GM23248 (cell line): ENCODE measurements at regions not wholly inside any gene's neighbourhood (a gene's known extent, or its start where the extent isn't known, plus 50 kb on each side); places are given as distances from the start of the nearest gene placed in this dataset.

Experiments
- DNase-seq: peaks from one replicate; pipeline ENCODE4 v3.0.0-alpha.2; 2015
- H2AFZ ChIP-seq: fragments of 200-600 bp; sonication (generic); 2 replicates; pipeline ENCODE4 v1.6.1; 2016; ENCODE audit warnings: antibody characterized with exemption
- H3F3A ChIP-seq: fragments of 200-600 bp; sonication (generic); 2 replicates; pipeline ENCODE4 v1.6.1; 2016; ENCODE audit warnings: mild to moderate bottlenecking, antibody characterized with exemption, mixed run types; ENCODE audit not compliant: insufficient read depth
- H3K27ac ChIP-seq: fragments of 200-600 bp; sonication (generic); 2 replicates; pipeline ENCODE4 v1.5.1; 2016; ENCODE audit warnings: mild to moderate bottlenecking
- H3K27me3 ChIP-seq: fragments of 200-600 bp; sonication (generic); replicated peaks from 2 replicates; pipeline ENCODE4 v1.6.1; 2016; ENCODE audit warnings: mild to moderate bottlenecking; ENCODE audit not compliant: insufficient read depth
- H3K36me3 ChIP-seq: fragments of 200-600 bp; sonication (generic); 2 replicates; pipeline ENCODE4 v1.6.1; 2016; ENCODE audit warnings: low read depth, mild to moderate bottlenecking
- H3K4me1 ChIP-seq: fragments of 200-600 bp; sonication (generic); 2 replicates; pipeline ENCODE4 v1.6.1; 2016; ENCODE audit warnings: mild to moderate bottlenecking; ENCODE audit not compliant: insufficient read depth
- H3K4me2 ChIP-seq: fragments of 200-600 bp; sonication (generic); one replicate; pipeline ENCODE4 v1.6.1; 2016; ENCODE audit warnings: mild to moderate bottlenecking; ENCODE audit not compliant: unreplicated experiment
- H3K4me3 ChIP-seq: fragments of 200-600 bp; sonication (generic); 2 replicates; pipeline ENCODE4 v1.5.1; 2016; ENCODE audit warnings: mild to moderate bottlenecking
- H3K79me2 ChIP-seq: fragments of 200-600 bp; sonication (generic); 2 replicates; pipeline ENCODE4 v1.6.1; 2016; ENCODE audit warnings: mild to moderate bottlenecking; ENCODE audit not compliant: insufficient read depth
- H3K9ac ChIP-seq: fragments of 200-600 bp; sonication (generic); 2 replicates; pipeline ENCODE4 v1.6.1; 2016; ENCODE audit warnings: mild to moderate bottlenecking
- H3K9me2 ChIP-seq: fragments of 200-600 bp; sonication (generic); 2 replicates; pipeline ENCODE4 v1.6.1; 2016; ENCODE audit warnings: mixed run types, mild to moderate bottlenecking, moderate library complexity; ENCODE audit not compliant: insufficient read depth
- H3K9me3 ChIP-seq: fragments of 200-600 bp; sonication (generic); one replicate; pipeline ENCODE4 v1.6.1; 2017; ENCODE audit warnings: low read depth
- H4K20me1 ChIP-seq: fragments of 200-600 bp; sonication (generic); 2 replicates; pipeline ENCODE4 v1.6.0; 2016; ENCODE audit not compliant: insufficient read depth
- EZH2 ChIP-seq: fragments of 200-600 bp; sonication (generic); IDR thresholded peaks from 2 replicates; pipeline ENCODE4 v1.6.1; 2018; ENCODE audit warnings: antibody characterized with exemption, mild to moderate bottlenecking; ENCODE audit not compliant: insufficient read depth, poor library complexity, severe bottlenecking
- EZH2phosphoT487 ChIP-seq: fragments of 200-600 bp; sonication (generic); IDR thresholded peaks from 2 replicates; pipeline ENCODE4 v1.6.1; 2018; ENCODE audit warnings: antibody characterized with exemption, moderate library complexity, mild to moderate bottlenecking, low read depth; ENCODE audit not compliant: insufficient read depth
- WGBS, 2 experiments: methylation state at CpG; one replicate each; pipeline ENCODE4 v1.1.6; 2015 to 2017; ENCODE audit warnings: low lambda C conversion rate in 2 of 2, low coverage in 1 of 2; ENCODE audit errors: missing lambda C conversion rate in 2 of 2; 5-methylcytosine and 5-hydroxymethylcytosine counted together
- in situ Hi-C: fragments of 300-500 bp; cut with MboI; formaldehyde crosslinking; loops from 2 replicates; pipeline ENCODE4 v1.15.0; 2020

DNA sequence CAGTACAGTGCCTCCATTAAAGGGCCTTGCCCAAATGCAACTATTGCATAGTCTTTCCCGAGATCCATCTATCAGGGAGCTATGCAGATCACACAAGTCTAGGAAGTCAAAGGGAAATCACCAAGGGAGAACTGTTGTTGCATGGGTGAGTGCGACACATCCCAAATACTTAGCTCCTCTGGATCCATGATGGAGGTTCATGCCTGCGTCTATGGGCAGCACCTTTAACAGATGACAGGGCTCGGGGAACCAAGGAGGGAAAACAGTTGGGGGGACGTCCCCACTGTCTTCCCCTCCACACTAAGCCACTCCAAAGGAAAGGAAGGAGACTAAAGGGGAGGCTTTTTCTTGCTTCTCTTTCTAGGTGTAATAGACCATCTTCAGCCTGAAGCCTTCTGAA is 552.8 kb upstream of the PKDCC start:
- in situ Hi-C loops = no loop called here
- no peak for DNase-seq
- no peak for TF ChIP-seq EZH2
- no peak for TF ChIP-seq EZH2phosphoT487

DNA sequence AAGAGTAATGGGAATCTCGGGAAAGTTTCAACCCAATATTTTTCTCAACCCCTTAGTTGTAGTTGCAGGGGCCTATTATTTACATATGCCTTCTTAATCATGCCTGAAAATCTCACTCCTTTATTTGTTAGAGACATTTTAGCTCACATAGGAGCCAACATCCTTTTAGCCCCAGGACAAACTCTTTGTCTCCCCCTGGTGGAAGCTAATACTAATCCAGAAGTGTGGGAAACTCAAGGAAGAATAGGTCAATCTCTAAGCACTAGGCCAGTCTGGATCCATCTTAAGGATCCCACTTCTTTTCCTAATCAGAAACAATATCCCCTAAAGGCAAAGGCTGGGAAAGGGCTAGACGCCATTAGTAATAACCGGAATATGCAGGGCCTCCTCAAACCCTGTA is 550.9 kb upstream of the PKDCC start:
- DNase-seq = no peak
- no peak overlapping the region for H3K27ac ChIP-seq
- 58 to 67% methylated on average over 3 of the region's 3 CpGs for WGBS, 2 experiments
- H3K4me3 ChIP-seq = no peak overlapping the region
- no peak for TF ChIP-seq EZH2
- no peak for TF ChIP-seq EZH2phosphoT487
- no peak overlapping the region for H3K9ac ChIP-seq
- no peak overlapping the region for H3K4me2 ChIP-seq
- no peaks in the 10 kb centered on the region for H3K27me3 ChIP-seq
- H3K79me2 ChIP-seq = no peaks in the 10 kb centered on the region
- H2AFZ ChIP-seq = no peak overlapping the region
- no peaks in the 10 kb centered on the region for H4K20me1 ChIP-seq
- in situ Hi-C loops = no loop called here
- no peaks in the 10 kb centered on the region for H3K9me3 ChIP-seq
- no peaks in the 10 kb centered on the region for H3K4me1 ChIP-seq
- H3K9me2 ChIP-seq = no peaks in the 10 kb centered on the region
- H3F3A ChIP-seq = no peaks in the 10 kb centered on the region
- no peaks in the 10 kb centered on the region for H3K36me3 ChIP-seq

More for the DNA sequence above, 552.8 kb upstream of the PKDCC start:
- Histone ChIP-seq H4K20me1 (no peaks in the 10 kb centered on the region), H3K9ac (no peak overlapping the region), H3K27me3 (no peaks in the 10 kb centered on the region), H3K4me2 (no peak overlapping the region), H3K9me2 (no peaks in the 10 kb centered on the region), H2AFZ (no peak overlapping the region), H3K4me1 (no peaks in the 10 kb centered on the region), H3K79me2 (no peaks in the 10 kb centered on the region), H3K4me3 (no peak overlapping the region), H3K27ac (no peak overlapping the region), H3K9me3 (no peaks in the 10 kb centered on the region), H3F3A (no peaks in the 10 kb centered on the region), H3K36me3 (no peaks in the 10 kb centered on the region)
- WGBS, 2 experiments = 30 to 39% methylated on average over 5 of the region's 5 CpGs

DNA sequence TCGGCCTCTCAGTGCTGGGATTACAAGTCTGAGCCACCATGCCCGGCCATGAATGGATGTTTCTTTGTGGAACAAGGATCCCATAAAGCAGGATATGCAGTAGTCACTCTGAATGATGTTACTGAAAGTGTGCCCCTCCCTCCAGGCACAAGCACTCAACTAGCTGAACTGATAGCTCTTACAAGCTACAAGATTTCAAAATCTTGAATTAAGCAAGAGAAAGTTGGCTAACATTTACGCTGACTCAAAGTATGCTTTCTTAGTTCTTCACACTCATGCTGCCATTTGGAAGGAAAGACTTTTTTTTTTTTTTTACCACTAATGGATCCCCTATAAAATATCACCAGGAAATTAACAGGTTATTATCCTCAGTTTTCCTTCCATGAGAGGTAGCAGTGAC is 549.0 kb upstream of the PKDCC start:
- TF ChIP-seq EZH2phosphoT487 = no peak
- TF ChIP-seq EZH2 = no peak
- Histone ChIP-seq H3K9me2 (no peaks in the 10 kb centered on the region), H3F3A (no peaks in the 10 kb centered on the region), H3K4me1 (no peaks in the 10 kb centered on the region), H3K36me3 (no peaks in the 10 kb centered on the region), H3K27me3 (no peaks in the 10 kb centered on the region), H2AFZ (no peak overlapping the region), H3K9me3 (no peaks in the 10 kb centered on the region), H3K27ac (no peak overlapping the region), H3K4me2 (no peak overlapping the region), H4K20me1 (no peaks in the 10 kb centered on the region), H3K9ac (no peak overlapping the region), H3K79me2 (no peaks in the 10 kb centered on the region), H3K4me3 (no peak overlapping the region)
- in situ Hi-C loops = no loop called here
- peak; percentile 0 for DNase-seq
- WGBS, 2 experiments = 13 to 26% methylated on average over 3 of the region's 3 CpGs

DNA sequence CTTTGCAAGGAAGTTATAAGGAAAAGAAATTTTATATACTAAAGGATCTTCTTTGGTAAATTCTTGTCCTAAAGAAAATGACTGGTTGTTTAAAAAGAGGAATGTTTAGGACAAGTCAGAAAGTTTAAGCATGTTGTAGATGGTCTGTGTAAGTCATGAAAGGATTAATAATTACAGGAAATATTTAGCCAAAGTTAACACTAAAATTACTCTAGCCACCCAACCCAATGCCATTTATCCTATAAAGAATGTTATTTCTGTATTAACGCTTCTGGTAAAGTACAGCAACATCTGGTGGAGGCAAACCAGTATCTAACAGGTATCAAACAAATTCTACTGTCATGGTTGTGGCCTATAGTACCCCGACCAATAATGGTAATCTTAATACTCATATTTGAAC is 546.9 kb upstream of the PKDCC start:
- TF ChIP-seq EZH2 = no peak
- TF ChIP-seq EZH2phosphoT487 = no peak
- Histone ChIP-seq H3K36me3 (no peaks in the 10 kb centered on the region), H3K9me3 (no peaks in the 10 kb centered on the region), H3K27me3 (no peaks in the 10 kb centered on the region), H3K9ac (no peak overlapping the region), H4K20me1 (no peaks in the 10 kb centered on the region), H3K27ac (no peak overlapping the region), H3K79me2 (no peaks in the 10 kb centered on the region), H3K4me2 (no peak overlapping the region), H2AFZ (no peak overlapping the region), H3K9me2 (no peaks in the 10 kb centered on the region), H3K4me1 (no peaks in the 10 kb centered on the region), H3K4me3 (no peak overlapping the region), H3F3A (no peaks in the 10 kb centered on the region)
- no peak for DNase-seq
- WGBS, 2 experiments = 12 to 24% methylated on average over 2 of the region's 2 CpGs
- in situ Hi-C loops = no loop called here

DNA sequence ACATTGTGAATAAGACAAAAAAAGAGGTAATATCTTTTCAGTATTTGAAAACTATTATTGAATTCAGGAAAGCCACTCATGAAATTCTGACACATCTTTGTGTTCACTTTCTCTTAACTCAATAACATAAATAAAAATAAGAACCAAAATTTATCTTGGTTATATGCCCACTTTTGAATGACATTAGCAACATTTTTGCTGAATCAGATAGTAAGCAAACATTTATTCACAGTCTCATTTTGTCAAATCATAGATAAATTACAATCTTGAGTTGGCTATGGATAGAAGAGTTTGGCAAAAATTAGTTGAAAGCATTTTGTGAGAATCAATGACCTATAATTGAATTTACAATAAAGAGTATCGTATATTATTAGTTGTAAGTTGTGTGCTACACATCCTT is 545.1 kb upstream of the PKDCC start:
- Histone ChIP-seq H3K4me3 (no peak overlapping the region), H3K36me3 (no peaks in the 10 kb centered on the region), H3K9me2 (no peaks in the 10 kb centered on the region), H3K27me3 (no peaks in the 10 kb centered on the region), H3K9ac (no peak overlapping the region), H3K27ac (no peak overlapping the region), H3F3A (no peaks in the 10 kb centered on the region), H4K20me1 (no peaks in the 10 kb centered on the region), H3K4me1 (no peaks in the 10 kb centered on the region), H3K79me2 (no peaks in the 10 kb centered on the region), H3K4me2 (no peak overlapping the region), H2AFZ (no peak overlapping the region), H3K9me3 (no peaks in the 10 kb centered on the region)
- DNase-seq = no peak
- WGBS, 2 experiments = 13 to 16% methylated on average over 1 of the region's 1 CpG
- in situ Hi-C loops = no loop called here
- TF ChIP-seq EZH2 (no peak), EZH2phosphoT487 (no peak)
